ENCODE measurements at regions not wholly inside any gene's neighbourhood (a gene's known extent, or its start where the extent isn't known, plus 50 kb on each side); places are given as distances from the start of the nearest gene placed in this dataset.
"Not testable (repeated sequence)": the region's sequence is repeated elsewhere in the genome, so short reads cannot be mapped to it uniquely, and the experiment has no call there.

- H3K9me3 Mint-ChIP-seq = peaks cover 4% of the 10 kb centered on the region
- H3K27me3 Mint-ChIP-seq (ENCODE audit: low read depth) = peaks cover 8% of the 10 kb centered on the region
- peaks cover 77% of the 10 kb centered on the region for H3K4me1 Mint-ChIP-seq
- no peaks in the 10 kb centered on the region for H3K36me3 Mint-ChIP-seq (ENCODE audit: low read depth)
- no peak overlapping the region for H3K4me3 Mint-ChIP-seq
- peak overlapping the region in 2 of 3 experiments; percentile 3 to 25 for H3K27ac Mint-ChIP-seq
- no peak for TF ChIP-seq CTCF (IDR thresholded peaks at IDR 0.05; ENCODE audit: unreplicated experiment in 3 of 3)
These were observed 589.5 kb upstream of the B3GAT1 start for GRCh38 chr11:135001581-135001980.

GRCh38 chr11:135001065-135001464 lies 589.0 kb upstream of the B3GAT1 start:
- not testable (repeated sequence) for H3K36me3 Mint-ChIP-seq (ENCODE audit: low read depth); H3K4me3 Mint-ChIP-seq; H3K27me3 Mint-ChIP-seq (ENCODE audit: low read depth); H3K9me3 Mint-ChIP-seq
- peak overlapping the region; percentile 3 to 25 (median 11) for H3K27ac Mint-ChIP-seq
- H3K4me1 Mint-ChIP-seq = peaks cover 75% of the 10 kb centered on the region

GRCh38 chr11:134999590-134999989 lies 587.5 kb upstream of the B3GAT1 start:
- TF ChIP-seq CTCF (IDR thresholded peaks at IDR 0.05; ENCODE audit: unreplicated experiment in 3 of 3) = no peak
- H3K4me1 Mint-ChIP-seq = peaks cover 74% of the 10 kb centered on the region
- H3K36me3 Mint-ChIP-seq (ENCODE audit: low read depth) = no peaks in the 10 kb centered on the region

GRCh38 chr11:134997652-134998320 lies 585.7 kb upstream of the B3GAT1 start:
- TF ChIP-seq CTCF (IDR thresholded peaks at IDR 0.05; ENCODE audit: unreplicated experiment in 3 of 3) = no peak
- H3K36me3 Mint-ChIP-seq (ENCODE audit: low read depth) = no peaks in the 10 kb centered on the region
- peaks cover 81% of the 10 kb centered on the region for H3K4me1 Mint-ChIP-seq
- H3K27ac Mint-ChIP-seq = peak overlapping the region in 1 of 3 experiments; percentile 25
- peaks cover 2% of the 10 kb centered on the region for H3K9me3 Mint-ChIP-seq
- no peak overlapping the region for H3K4me3 Mint-ChIP-seq
- peaks cover 8% of the 10 kb centered on the region for H3K27me3 Mint-ChIP-seq (ENCODE audit: low read depth)

More at GRCh38 chr11:134999590-134999989, 587.5 kb upstream of the B3GAT1 start:
- Mint-ChIP-seq H3K27ac (peak overlapping the region; percentile 3 to 75 (median 58)), H3K9me3 (peaks cover 2% of the 10 kb centered on the region), H3K4me3 (peak overlapping the region in 1 of 3 experiments; percentile 13), H3K27me3 (ENCODE audit: low read depth) (peaks cover 5% of the 10 kb centered on the region)

GRCh38 chr11:134995741-134996140 lies 583.7 kb upstream of the B3GAT1 start:
- TF ChIP-seq CTCF (IDR thresholded peaks at IDR 0.05; ENCODE audit: unreplicated experiment in 3 of 3) = no peak
- Mint-ChIP-seq H3K36me3 (ENCODE audit: low read depth) (no peaks in the 10 kb centered on the region), H3K27me3 (ENCODE audit: low read depth) (peaks cover 3% of the 10 kb centered on the region), H3K4me1 (peaks cover 67% of the 10 kb centered on the region), H3K4me3 (peak overlapping the region in 1 of 3 experiments; percentile 12), H3K9me3 (peaks cover 2% of the 10 kb centered on the region), H3K27ac (peak overlapping the region; percentile 61 to 77 (median 61))

GRCh38 chr11:134994431-134994830 lies 582.4 kb upstream of the B3GAT1 start:
- H3K36me3 Mint-ChIP-seq (ENCODE audit: low read depth) = no peaks in the 10 kb centered on the region
- H3K4me1 Mint-ChIP-seq = peaks cover 59% of the 10 kb centered on the region
- H3K27me3 Mint-ChIP-seq (ENCODE audit: low read depth) = peaks cover 4% of the 10 kb centered on the region
- no peak overlapping the region for H3K4me3 Mint-ChIP-seq
- H3K9me3 Mint-ChIP-seq = peaks cover 2% of the 10 kb centered on the region
- H3K27ac Mint-ChIP-seq = peak overlapping the region; percentile 24 to 77 (median 61)
- TF ChIP-seq CTCF (IDR thresholded peaks at IDR 0.05; ENCODE audit: unreplicated experiment in 3 of 3) = no peak

All from nephron (organoid).